Ovary (tissue), 7 donors: ENCODE measurements at regions not wholly inside any gene's neighbourhood (a gene's known extent, or its start where the extent isn't known, plus 50 kb on each side); places are given as distances from the start of the nearest gene placed in this dataset.

Experiments
- DNase-seq, 5 donors: peaks; one replicate each; pipeline ENCODE4 v3.0.0-alpha.2; 2019 to 2020
- H3K27ac ChIP-seq, 2 donors: fragments of 200-600 bp; one replicate each; pipeline versions ENCODE4 v1.5.1 to v1.8.0; 2019 to 2022
- H3K27me3 ChIP-seq: fragments of 200-600 bp; one replicate; pipeline ENCODE4 v1.8.0; 2022
- H3K36me3 ChIP-seq: fragments of 200-600 bp; sonication (generic); one replicate; pipeline ENCODE4 v1.5.1; 2019
- H3K4me1 ChIP-seq: one replicate; pipeline ENCODE4 v1.8.1; 2013; ENCODE audit warnings: mild to moderate bottlenecking, moderate library complexity; ENCODE audit not compliant: insufficient read depth
- H3K4me3 ChIP-seq: fragments of 200-600 bp; sonication (generic); one replicate; pipeline ENCODE4 v1.5.1; 2017
- H3K9me3 ChIP-seq, 2 donors: fragments of 200-600 bp in 1 of 2; sonication (generic) in 1 of 2; one replicate each; pipeline versions ENCODE4 v1.5.1 to v1.8.1; 2013 to 2019; ENCODE audit warnings: mild to moderate bottlenecking in 1 of 2, moderate library complexity in 1 of 2
- CTCF ChIP-seq, 3 donors: fragments of 450-650 bp in 2 of 3; fragments of 200-600 bp in 1 of 3; IDR thresholded peaks; one replicate each; pipeline versions ENCODE4 v1.5.1 to v1.8.0; 2016 to 2022; ENCODE audit warnings: antibody characterized with exemption in 3 of 3, mild to moderate bottlenecking in 1 of 3
- EP300 ChIP-seq: sonication (generic); formaldehyde crosslinking; IDR thresholded peaks from one replicate; pipeline ENCODE4 v1.6.1; 2017; ENCODE audit warnings: antibody characterized with exemption
- POLR2A ChIP-seq: fragments of 450-650 bp; IDR thresholded peaks from one replicate; pipeline ENCODE4 v1.6.1; 2017; ENCODE audit warnings: antibody characterized with exemption, mild to moderate bottlenecking, moderate library complexity
- WGBS, 3 donors: extraction: QIAGEN DNeasy Blood & Tissue Kit in 1 of 3; methylation state at CpG; one replicate each; pipeline versions ENCODE4 v1.1.5 to v1.1.7; 2013 to 2017; 5-methylcytosine and 5-hydroxymethylcytosine counted together
- intact Hi-C, 4 donors: fragments of 100-400 bp; cut with DNase I; formaldehyde crosslinking; loops; one replicate each; pipeline versions ENCODE4 v1.11.0 to v1.15.1; 2022 to 2023
- donor health status: DM: no; HTN: no; CAD: no; lungs with moderate emphysema.
- donor health status: DM: no; HTN: no; CAD: no.
- donor health status: Bipolar disorder and iron deficiency.
- donor health status: DM: no; HTN: no; CAD: no.
- donor health status: DM: yes; HTN: yes; CAD: no.

DNA sequence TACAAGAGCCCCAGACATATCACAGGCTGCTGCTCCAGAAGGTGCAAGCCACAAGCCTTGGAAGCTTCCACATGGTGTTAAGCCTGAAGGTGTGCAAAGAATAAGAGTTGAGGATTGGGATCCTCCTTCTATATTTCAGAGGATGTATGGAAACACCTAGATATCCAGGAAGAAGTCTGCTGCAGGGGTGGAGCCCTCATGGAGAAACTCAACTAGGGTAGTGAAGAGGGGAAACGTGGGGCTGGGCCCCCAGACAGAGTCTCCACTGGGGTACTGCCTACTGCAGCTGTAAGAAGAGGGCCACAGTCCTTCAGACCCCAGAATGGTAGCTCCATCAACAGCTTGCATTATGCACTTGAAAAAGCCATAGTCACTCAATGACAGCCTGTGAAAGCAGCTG, 1444.0 kb downstream of the SLITRK1 start:
- H3K4me1 ChIP-seq, result no peaks in the 10 kb centered on the region
- 30 to 57% (median 33%) methylated on average over 1 of the region's 1 CpG for WGBS, 3 donors
- no peak overlapping the region for H3K27ac ChIP-seq
- no peaks in the 10 kb centered on the region for H3K36me3 ChIP-seq
- H3K27me3 ChIP-seq, result no peaks in the 10 kb centered on the region
- H3K9me3 ChIP-seq, result no peaks in the 10 kb centered on the region
- no peak for TF ChIP-seq POLR2A
- no peak for TF ChIP-seq EP300
- TF ChIP-seq CTCF (IDR thresholded peaks at IDR 0.05), result no peak
- no peak overlapping the region for H3K4me3 ChIP-seq
- no peak for DNase-seq
- intact Hi-C loops, result no loop called here

DNA sequence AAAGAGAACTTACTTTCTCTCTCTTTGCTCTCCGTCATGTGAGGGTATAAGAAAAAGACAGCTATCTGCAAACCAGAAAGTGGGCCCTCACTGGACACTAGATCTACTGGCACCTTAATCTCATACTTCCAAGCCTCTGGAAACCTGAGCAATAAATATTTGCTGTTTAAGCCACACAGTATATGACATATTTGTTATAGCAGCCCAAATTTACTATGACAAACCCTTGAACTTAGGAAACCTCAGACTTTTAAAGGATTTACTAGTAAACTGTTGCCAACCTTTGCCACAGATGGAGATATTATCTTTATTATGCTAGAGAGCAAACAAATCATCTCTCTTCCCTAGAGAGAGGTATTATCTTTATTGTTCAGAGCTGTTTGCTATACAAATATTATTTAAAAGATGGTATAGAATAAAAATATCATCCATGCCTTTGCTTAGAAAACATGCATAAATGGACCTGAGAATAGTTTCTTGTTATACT, 1446.1 kb downstream of the SLITRK1 start:
- Histone ChIP-seq H3K27ac (no peak overlapping the region), H3K9me3 (no peaks in the 10 kb centered on the region), H3K36me3 (no peaks in the 10 kb centered on the region), H3K4me3 (no peak overlapping the region), H3K4me1 (no peaks in the 10 kb centered on the region), H3K27me3 (no peaks in the 10 kb centered on the region)
- intact Hi-C loops, result no loop called here
- 73 to 95% (median 78%) methylated on average over 1 of the region's 1 CpG for WGBS, 3 donors
- DNase-seq, result no peak
- TF ChIP-seq CTCF (IDR thresholded peaks at IDR 0.05) (no peak), EP300 (no peak), POLR2A (no peak)

DNA sequence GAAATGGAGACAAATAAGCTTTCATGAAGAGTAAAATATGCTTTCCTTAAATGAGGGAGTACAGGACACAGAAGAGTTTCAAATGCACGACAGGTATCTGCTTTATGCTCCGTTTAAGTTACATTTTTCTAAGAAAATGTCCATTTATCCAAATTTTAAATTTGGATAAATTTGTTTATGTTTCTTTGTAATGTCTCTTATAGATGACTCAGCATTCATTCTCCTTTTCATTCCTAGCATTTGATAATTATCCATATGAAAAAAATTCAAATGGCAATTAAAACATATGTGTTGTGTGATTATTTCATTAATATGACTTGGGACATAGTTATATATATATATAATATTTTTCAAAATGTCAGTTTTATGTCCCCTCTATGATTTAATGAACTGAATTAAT, 1449.3 kb downstream of the SLITRK1 start:
- no peaks in the 10 kb centered on the region for H3K27me3 ChIP-seq
- WGBS, 3 donors, result 83 to 91% (median 87%) methylated on average over 2 of the region's 2 CpGs
- no peaks in the 10 kb centered on the region for H3K36me3 ChIP-seq
- no peak for DNase-seq
- H3K4me1 ChIP-seq, result no peaks in the 10 kb centered on the region
- intact Hi-C loops, result no loop called here
- H3K4me3 ChIP-seq, result no peak overlapping the region
- no peaks in the 10 kb centered on the region for H3K9me3 ChIP-seq
- H3K27ac ChIP-seq, result no peak overlapping the region
- no peak for TF ChIP-seq CTCF (IDR thresholded peaks at IDR 0.05)
- TF ChIP-seq EP300, result no peak
- no peak for TF ChIP-seq POLR2A

GRCh38 chr13:82412749-82413148, 1469.5 kb downstream of the SLITRK1 start:
- Histone ChIP-seq H3K4me3 (no peak overlapping the region), H3K27me3 (no peaks in the 10 kb centered on the region), H3K9me3 (no peaks in the 10 kb centered on the region), H3K4me1 (no peaks in the 10 kb centered on the region), H3K36me3 (no peaks in the 10 kb centered on the region), H3K27ac (no peak overlapping the region)
- no peak for DNase-seq
- intact Hi-C loops, result no loop called here
- no peak for TF ChIP-seq CTCF (IDR thresholded peaks at IDR 0.05)
- no peak for TF ChIP-seq EP300
- no peak for TF ChIP-seq POLR2A
- WGBS, 3 donors, result 75 to 77% (median 76%) methylated on average over 5 of the region's 5 CpGs
